Fibroblast of skin of abdomen (primary cell): ENCODE measurements at regions not wholly inside any gene's neighbourhood (a gene's known extent, or its start where the extent isn't known, plus 50 kb on each side); places are given as distances from the start of the nearest gene placed in this dataset.
"Not testable (repeated sequence)": the region's sequence is repeated elsewhere in the genome, so short reads cannot be mapped to it uniquely, and the experiment has no call there.

Experiments used
- DNase-seq: peaks from one replicate; pipeline ENCODE4 v3.0.0-alpha.2; 2013

DNA sequence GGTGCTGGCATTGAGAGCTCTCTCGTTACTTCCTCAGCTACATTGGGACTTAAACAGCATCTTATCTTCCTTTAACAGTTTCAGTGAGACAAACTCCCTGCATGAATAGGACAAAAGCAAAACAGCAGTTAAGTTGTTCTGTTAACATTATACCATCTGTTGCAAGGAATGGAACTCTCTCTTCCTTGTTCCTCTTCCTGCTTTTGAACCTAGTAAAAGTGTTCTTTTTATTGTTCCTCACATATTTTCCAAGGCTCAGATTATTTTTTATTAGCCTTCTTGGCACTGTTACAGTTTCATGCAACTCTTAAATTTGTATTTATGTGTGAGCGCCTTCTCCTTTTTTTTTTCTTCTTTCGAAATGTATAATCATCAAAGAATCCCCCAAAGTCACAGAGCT is 202.6 kb upstream of the UFM1 start:
- DNase-seq, result no peak

DNA sequence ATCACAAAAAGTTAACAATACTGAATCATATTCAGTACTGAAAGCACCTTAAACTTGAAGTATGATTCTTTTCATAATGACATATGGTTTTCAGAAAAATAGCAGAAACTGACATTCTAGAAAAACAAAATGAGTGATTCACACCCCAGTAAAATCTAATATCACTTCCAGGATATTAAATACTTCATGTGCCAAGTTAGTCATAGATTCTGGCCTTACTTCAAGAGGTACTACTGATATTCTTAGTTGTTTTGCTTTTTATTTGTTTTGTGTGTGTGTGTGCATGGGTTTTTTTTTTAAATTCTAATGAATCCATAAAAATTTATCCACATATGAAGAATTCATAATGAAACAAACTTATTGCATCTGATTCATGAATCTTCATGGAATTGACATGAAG is 207.9 kb upstream of the UFM1 start:
- peak; percentile 4 for DNase-seq

- DNase-seq, result no peak
These were observed 214.1 kb upstream of the UFM1 start for GRCh38 chr13:38135592-38135991.

GRCh38 chr13:38121267-38121666 is 228.4 kb upstream of the UFM1 start:
- DNase-seq, result no peak

DNA sequence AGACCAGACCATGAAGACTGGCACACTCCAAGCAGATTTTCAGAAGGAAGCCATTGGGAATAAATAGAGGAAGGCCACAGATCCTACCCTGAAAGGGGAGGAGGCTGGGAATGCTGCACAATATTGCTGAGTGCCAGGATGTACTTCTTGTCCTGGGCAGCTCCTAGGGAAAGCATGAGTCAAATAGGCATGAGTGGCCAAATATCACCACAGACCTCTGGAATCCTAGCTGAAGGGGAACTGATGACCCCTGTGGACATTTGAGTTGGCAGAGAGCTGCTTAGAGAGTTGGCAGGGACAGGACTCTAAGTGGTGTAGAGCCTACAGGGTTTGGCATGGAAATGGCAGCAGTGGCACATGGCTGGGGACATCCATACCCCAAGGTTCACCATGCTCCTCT is 234.3 kb upstream of the TRPC4 start:
- no peak for DNase-seq

- DNase-seq, result no peak
These were observed 230.2 kb upstream of the TRPC4 start for GRCh38 chr13:38099751-38100150.

DNA sequence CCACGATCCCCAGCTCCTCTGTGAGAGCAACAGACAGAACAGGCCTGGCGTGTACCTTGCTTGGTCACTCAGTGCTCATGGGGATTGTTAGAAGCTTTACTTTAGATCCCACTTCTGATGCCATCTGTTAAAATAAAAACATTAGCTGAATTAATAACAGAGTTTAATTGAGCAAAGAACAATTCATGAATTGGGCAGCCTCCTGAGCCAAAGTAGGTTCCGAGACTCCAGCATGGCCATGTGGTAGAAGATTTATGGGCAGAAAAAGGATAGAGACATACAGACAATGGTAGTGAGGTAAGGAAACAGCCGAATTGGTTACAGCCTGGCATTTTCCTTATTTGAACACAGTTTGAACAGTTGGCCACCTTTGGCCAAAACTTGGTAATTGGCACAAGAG is 223.9 kb upstream of the TRPC4 start:
- no peak for DNase-seq

DNA sequence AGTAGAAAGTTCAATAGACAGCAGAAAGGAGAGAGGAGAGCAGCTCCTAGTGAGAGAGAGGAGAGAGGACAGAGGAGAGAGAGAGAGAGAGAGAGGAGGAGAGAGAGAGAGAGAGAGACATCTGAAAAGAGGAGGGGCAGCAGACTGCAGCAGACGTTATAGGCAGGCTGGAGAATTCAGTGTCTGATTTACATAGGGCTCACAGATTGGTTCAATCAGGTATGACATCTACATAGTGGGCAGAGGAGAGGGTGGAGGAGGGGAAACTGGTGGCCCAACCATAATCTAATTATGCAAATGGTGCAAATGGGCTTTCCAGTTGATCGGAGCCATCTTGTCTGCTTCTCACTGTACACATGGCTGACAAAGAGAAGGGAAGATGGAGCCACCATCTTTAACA is 221.3 kb upstream of the TRPC4 start:
- no peak for DNase-seq

GRCh38 chr13:38086721-38087120 is 217.1 kb upstream of the TRPC4 start:
- DNase-seq, result no peak

- DNase-seq, result no peak
These were observed 216.4 kb upstream of the TRPC4 start for GRCh38 chr13:38086013-38086412.

DNA sequence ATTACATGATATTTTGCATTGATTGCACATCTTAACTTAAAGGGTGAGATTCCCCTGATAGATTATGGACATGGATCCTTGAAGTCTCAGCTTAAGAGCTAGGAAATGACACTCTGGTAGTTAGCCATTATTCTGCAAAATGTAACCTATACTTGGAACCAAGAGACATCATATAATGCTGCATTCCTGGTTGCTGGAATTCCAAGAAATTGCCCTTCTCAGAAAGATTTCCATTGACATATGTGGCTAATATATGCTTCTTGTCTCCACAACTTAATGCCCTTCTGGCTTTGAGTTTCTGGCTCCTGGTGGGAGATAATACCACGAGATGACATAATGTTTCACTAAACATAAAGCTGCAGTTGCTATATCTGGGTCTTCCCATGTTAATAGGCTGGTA is 204.4 kb upstream of the TRPC4 start:
- no peak for DNase-seq

DNA sequence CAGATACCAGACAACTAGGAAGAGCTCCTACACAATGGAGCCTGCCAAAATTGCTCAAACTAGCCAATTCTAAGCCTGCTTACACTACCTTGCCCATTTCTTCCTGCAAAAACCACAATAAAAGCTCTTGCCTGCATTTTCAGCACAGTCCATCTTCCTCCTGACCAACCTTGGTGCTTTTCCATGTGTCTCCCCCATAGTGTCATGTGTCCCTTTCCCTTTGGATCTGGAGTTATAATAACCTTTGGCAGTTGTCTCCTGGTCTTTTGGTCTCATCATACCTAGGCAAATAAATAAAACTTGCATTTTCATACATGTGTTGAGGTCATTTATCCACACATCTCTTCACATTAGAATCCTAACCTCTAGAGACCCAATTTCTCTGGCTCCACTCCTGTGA is 203.1 kb upstream of the TRPC4 start:
- DNase-seq, result no peak

DNA sequence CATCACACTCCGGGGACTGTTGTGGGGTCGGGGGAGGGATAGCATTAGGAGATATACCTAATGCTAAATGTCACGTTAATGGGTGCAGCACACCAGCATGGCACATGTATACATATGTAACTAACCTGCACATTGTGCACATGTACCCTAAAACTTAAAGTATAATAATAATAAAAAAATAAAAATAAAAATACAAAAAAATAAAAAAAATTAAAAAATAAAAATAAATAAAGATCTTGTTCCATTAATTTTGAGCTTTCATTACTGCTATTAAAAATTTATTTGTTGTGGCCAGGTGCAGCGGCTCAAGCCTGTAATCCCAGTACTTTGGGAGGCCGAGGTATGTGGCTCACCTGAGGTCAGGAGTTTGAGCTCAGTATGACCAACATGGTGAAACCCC is 201.8 kb upstream of the TRPC4 start:
- DNase-seq, result not testable (repeated sequence)

- no peak for DNase-seq
These were observed 184.3 kb upstream of the TRPC4 start for GRCh38 chr13:38053896-38054295.

DNA sequence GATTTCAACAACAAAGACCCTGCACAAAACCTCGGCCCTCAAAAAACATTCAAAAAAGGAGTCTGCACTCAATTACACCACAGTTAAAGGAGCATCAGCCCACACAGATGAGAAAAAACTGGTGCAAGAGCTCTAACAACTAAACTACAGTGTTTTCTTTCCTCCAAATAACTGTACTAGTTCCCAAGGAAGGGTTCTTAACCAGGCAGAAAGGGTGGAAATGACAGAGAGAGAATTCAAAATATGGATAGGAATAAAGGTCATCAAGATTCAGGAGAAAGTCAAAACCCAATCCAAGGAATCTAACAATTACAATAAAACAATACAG is 176.4 kb upstream of the TRPC4 start:
- DNase-seq, result no peak

DNA sequence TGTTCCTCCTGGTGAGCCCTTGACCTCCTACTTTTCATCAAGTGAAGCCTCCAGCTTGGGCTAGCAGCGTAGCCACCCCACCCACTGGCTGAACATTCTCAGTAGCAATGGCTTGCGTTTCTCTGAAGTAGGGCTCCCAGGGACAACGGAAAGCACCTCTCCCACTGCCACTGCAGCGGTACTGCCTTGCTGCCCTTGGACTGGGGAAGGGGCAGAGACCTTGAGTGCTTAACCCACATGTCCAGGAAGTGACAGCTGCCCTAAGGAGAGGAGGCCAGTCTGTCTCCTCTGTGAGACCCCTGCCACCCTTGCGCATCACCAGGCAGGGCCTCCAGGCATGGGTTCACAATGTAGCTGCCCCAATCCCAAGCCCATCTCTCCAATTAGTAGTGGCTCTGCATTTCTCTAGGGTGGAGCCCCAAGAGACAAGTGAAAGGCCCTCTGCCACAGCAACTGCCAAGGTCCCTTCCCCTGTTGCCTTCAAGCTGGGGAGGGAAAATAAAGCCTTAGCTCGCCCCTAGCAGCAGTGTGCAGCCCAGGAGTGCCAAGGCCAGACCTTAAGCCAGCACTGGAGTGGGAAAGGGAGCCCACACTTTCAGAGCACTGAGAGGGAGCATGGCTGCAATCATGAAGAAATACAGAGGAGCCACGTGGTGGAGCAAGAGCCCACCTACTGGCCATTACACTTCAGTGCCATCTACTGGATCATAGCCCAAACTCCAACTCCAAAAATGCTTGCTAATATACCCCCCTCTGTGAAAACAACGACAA is 175.9 kb upstream of the TRPC4 start:
- peak; percentile 36 for DNase-seq

GRCh38 chr13:38044067-38044466 is 174.5 kb upstream of the TRPC4 start:
- DNase-seq, result no peak

GRCh38 chr13:38042771-38043170 is 173.2 kb upstream of the TRPC4 start:
- peak; percentile 57 for DNase-seq

DNA sequence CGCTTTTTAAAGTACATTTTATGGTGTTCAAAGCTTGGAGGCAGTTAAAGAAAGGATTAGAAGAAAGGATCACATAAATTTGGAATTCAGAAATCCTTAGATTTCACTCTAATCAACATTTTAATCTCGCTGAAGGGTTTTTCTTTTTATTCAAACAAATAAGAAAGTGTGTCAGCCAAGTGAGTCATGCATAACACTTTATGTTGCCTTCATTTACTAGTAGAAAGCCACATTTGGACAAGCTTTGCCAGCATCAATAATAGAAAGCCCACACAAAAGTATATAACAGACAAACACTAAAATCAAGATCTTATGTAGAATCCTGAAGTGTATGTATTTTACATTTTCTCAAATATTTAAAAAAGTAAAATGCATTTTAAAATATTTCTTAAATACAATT is 154.9 kb upstream of the TRPC4 start:
- DNase-seq, result no peak

GRCh38 chr13:38017320-38017719 is 147.7 kb upstream of the TRPC4 start:
- DNase-seq, result no peak

DNA sequence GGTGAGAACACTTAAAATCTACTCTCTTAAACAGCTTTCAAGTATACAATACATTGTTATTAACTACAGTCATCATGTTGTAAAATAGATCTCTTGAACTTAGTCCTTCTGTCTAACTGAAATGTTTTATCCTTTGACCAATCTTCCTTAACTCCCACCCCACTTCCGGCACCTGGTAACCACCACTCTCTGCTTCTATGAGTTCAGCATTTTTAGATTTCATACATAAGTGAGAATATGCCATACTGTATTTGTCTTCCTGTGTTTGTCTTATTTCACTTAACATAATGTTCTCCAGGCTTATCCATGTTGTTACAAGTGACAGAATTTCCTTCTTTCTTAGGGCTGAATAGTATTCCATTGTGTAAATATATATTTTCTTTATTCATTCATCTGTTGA is 144.1 kb upstream of the TRPC4 start:
- no peak for DNase-seq

- DNase-seq, result no peak
These were observed 142.5 kb upstream of the TRPC4 start for GRCh38 chr13:38012096-38012495.

DNA sequence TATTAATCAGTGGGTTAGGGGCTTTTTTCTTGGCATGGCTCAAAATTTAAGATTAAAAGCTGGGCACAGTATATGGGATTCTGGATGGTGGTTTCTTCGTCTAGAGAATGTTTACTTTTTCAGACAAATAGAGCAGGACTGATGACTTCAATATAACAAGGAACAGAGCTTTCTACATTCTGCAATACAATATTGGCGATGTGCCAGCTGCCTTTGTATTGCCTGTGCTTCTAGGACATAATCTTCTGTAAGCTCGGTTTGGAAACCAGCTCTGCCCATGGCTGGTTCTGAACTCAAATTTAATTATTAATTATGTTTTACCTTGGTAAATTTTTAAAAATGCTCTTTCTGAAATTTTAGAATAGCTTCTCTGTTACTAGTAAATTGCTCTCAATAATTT is 139.1 kb upstream of the TRPC4 start:
- no peak for DNase-seq

- no peak for DNase-seq
These were observed 133.0 kb upstream of the TRPC4 start for GRCh38 chr13:38002606-38003005.

GRCh38 chr13:37997641-37998040 is 128.1 kb upstream of the TRPC4 start:
- no peak for DNase-seq
